Caco-2 (cell line): ENCODE measurements at regions not wholly inside any gene's neighbourhood (a gene's known extent, or its start where the extent isn't known, plus 50 kb on each side); places are given as distances from the start of the nearest gene placed in this dataset.

Experiments
- BruUV-seq: library from RNA; stranded (reverse); fragments of 400-500 nt; replicated peaks from 2 replicates; lab custom pipeline; 2021; lab: Mats Ljungman, UMichigan
- CTCF ChIA-PET: fragments of 300-600 bp; sonication (Branson Sonifier 250); formaldehyde crosslinking; loops from one replicate; lab custom pipeline; 2022; ENCODE audit warnings: antibody characterized with exemption; lab: Charles Lee
- POLR2A ChIA-PET: fragments of 300-600 bp; sonication (Branson Sonifier 250); formaldehyde crosslinking; loops from one replicate; lab custom pipeline; 2022; ENCODE audit warnings: antibody characterized with exemption; lab: Charles Lee
- DNase-seq, 2 experiments: peaks; one replicate each; pipeline versions ENCODE4 v3.0.0 to v3.0.0-alpha.2; 2020 to 2022
- H3K27me3 ChIP-seq: replicated peaks from 2 replicates; pipeline ENCODE4 v1.6.0; 2011; ENCODE audit warnings: low read length; ENCODE audit not compliant: control insufficient read depth, insufficient read depth
- H3K36me3 ChIP-seq: 2 replicates; pipeline ENCODE4 v1.5.1; 2011; ENCODE audit warnings: low read length; ENCODE audit not compliant: control insufficient read depth, insufficient read depth
- H3K4me1 ChIP-seq: fragments of 250-450 bp; sonication (Bioruptor Pico); 2 replicates; pipeline ENCODE4 v1.5.1; 2020; ENCODE audit warnings: mild to moderate bottlenecking
- H3K4me3 ChIP-seq: 2 replicates; pipeline ENCODE4 v1.5.1; 2011; ENCODE audit warnings: low read depth, mild to moderate bottlenecking, control low read depth, low read length
- H3K9me3 ChIP-seq: fragments of 250-450 bp; sonication (Bioruptor Pico); 2 replicates; pipeline ENCODE4 v1.5.1; 2020; ENCODE audit warnings: mild to moderate bottlenecking, moderate library complexity
- H3K27ac Mint-ChIP-seq: one replicate; pipeline ENCODE4 v1.8.0; 2022; ENCODE audit warnings: mixed read lengths; ENCODE audit not compliant: unreplicated experiment
- H3K27me3 Mint-ChIP-seq: one replicate; pipeline ENCODE4 v1.8.0; 2022; ENCODE audit warnings: mixed read lengths; ENCODE audit not compliant: insufficient read depth, unreplicated experiment
- H3K36me3 Mint-ChIP-seq: one replicate; pipeline ENCODE4 v1.8.0; 2022; ENCODE audit warnings: mild to moderate bottlenecking, mixed read lengths; ENCODE audit not compliant: insufficient read depth, unreplicated experiment
- H3K4me1 Mint-ChIP-seq: one replicate; pipeline ENCODE4 v1.8.0; 2022; ENCODE audit warnings: low read depth, mixed read lengths; ENCODE audit not compliant: unreplicated experiment
- H3K4me3 Mint-ChIP-seq: one replicate; pipeline ENCODE4 v1.8.0; 2022; ENCODE audit warnings: mild to moderate bottlenecking, moderate library complexity, mixed read lengths; ENCODE audit not compliant: unreplicated experiment
- H3K9me3 Mint-ChIP-seq: one replicate; pipeline ENCODE4 v1.8.0; 2022; ENCODE audit warnings: mixed read lengths; ENCODE audit not compliant: unreplicated experiment
- intact Hi-C: fragments of 100-400 bp; cut with micrococcal nuclease; formaldehyde crosslinking; loops from one replicate; pipeline ENCODE4 v1.10.0; 2022; ENCODE audit not compliant: unreplicated experiment
- TF ChIP-seq, protein P1 (sequence below), 2 experiments: fragments of 200-600 bp in 1 of 2; IDR thresholded peaks; 1 replicate in 1 of 2; 2 replicates in 1 of 2; pipeline versions ENCODE4 v1.5.1 to v1.8.0; 2011 to 2022; ENCODE audit warnings: antibody characterized with exemption in 1 of 2, control low read depth in 1 of 2, inconsistent platforms in 1 of 2, low read depth in 1 of 2, low read length in 1 of 2, mild to moderate bottlenecking in 1 of 2, moderate library complexity in 1 of 2; ENCODE audit not compliant: insufficient read depth in 1 of 2, severe bottlenecking in 1 of 2, unreplicated experiment in 1 of 2

DNA sequence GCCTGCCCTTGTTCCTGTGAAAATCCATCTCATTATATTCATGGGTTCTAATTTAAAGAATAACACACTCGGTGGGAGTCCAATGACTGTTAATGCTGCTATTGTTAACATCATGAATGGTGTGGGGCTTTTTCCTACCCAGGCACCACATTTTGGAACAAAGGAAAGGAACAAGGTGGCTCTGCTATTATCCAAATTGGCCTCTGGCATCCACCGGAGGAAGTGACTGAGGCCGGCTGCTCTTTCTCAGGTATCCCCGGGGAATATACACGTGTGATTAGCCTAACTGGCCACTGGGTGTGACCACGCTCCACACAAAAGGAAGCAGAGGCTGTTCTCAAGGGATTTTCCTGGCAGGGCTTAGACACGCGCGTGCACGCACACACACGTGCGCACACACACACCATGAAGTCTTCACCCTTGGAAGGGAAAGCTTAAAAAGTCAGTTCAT lies 601.2 kb upstream of the ARID1B start:
- Mint-ChIP-seq H3K36me3 (no peaks in the 10 kb centered on the region), H3K4me3 (no peak overlapping the region), H3K27me3 (peaks cover 14% of the 10 kb centered on the region), H3K9me3 (no peaks in the 10 kb centered on the region), H3K4me1 (no peaks in the 10 kb centered on the region), H3K27ac (no peak overlapping the region)
- Histone ChIP-seq H3K4me1 (no peaks in the 10 kb centered on the region), H3K36me3 (no peaks in the 10 kb centered on the region), H3K27me3 (no peaks in the 10 kb centered on the region), H3K9me3 (no peaks in the 10 kb centered on the region), H3K4me3 (no peak overlapping the region)
- peak; percentile 14 to 34 for DNase-seq
- POLR2A ChIA-PET, result no interaction called here
- CTCF ChIA-PET, result no interaction called here
- TF ChIP-seq, protein P1, sequence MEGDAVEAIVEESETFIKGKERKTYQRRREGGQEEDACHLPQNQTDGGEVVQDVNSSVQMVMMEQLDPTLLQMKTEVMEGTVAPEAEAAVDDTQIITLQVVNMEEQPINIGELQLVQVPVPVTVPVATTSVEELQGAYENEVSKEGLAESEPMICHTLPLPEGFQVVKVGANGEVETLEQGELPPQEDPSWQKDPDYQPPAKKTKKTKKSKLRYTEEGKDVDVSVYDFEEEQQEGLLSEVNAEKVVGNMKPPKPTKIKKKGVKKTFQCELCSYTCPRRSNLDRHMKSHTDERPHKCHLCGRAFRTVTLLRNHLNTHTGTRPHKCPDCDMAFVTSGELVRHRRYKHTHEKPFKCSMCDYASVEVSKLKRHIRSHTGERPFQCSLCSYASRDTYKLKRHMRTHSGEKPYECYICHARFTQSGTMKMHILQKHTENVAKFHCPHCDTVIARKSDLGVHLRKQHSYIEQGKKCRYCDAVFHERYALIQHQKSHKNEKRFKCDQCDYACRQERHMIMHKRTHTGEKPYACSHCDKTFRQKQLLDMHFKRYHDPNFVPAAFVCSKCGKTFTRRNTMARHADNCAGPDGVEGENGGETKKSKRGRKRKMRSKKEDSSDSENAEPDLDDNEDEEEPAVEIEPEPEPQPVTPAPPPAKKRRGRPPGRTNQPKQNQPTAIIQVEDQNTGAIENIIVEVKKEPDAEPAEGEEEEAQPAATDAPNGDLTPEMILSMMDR (IDR thresholded peaks at IDR 0.05; ENCODE audit: insufficient read depth in 1 of 2, low read depth in 1 of 2, low read length in 1 of 2, severe bottlenecking in 1 of 2, unreplicated experiment in 1 of 2), result peak; percentile 18 to 28
- intact Hi-C loops, result no loop called here
- no TSS peak for BruUV-seq

DNA sequence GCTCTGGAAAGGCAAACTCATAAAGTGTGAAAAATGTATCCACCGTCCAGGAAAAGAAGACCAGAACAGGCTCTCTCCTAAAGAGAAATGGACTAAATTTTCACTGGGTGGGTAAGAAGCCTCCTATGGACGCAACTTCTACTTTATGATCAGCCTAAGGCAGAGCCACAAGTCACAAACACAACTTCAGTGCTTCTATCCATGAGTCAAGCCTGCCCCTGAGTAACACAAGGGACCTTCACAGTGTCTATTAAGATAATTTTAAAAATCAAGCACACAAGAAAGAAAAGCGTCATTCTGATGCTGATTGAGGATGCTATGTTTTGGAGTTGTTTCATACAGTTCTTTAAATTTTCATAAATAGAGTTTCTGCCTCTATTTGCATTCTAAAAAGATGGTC lies 601.7 kb upstream of the ARID1B start:
- Mint-ChIP-seq H3K4me1 (no peaks in the 10 kb centered on the region), H3K27ac (no peak overlapping the region), H3K27me3 (peaks cover 14% of the 10 kb centered on the region), H3K36me3 (no peaks in the 10 kb centered on the region), H3K9me3 (no peaks in the 10 kb centered on the region), H3K4me3 (no peak overlapping the region)
- Histone ChIP-seq H3K4me3 (no peak overlapping the region), H3K4me1 (no peaks in the 10 kb centered on the region), H3K9me3 (no peaks in the 10 kb centered on the region), H3K36me3 (no peaks in the 10 kb centered on the region), H3K27me3 (no peaks in the 10 kb centered on the region)
- intact Hi-C loops, result no loop called here
- no TSS peak for BruUV-seq
- CTCF ChIA-PET, result no interaction called here
- POLR2A ChIA-PET, result no interaction called here
- no peak for DNase-seq
- TF ChIP-seq, protein P1 (IDR thresholded peaks at IDR 0.05; ENCODE audit: insufficient read depth in 1 of 2, low read depth in 1 of 2, low read length in 1 of 2, severe bottlenecking in 1 of 2, unreplicated experiment in 1 of 2), result no peak

- TF ChIP-seq, protein P1 (IDR thresholded peaks at IDR 0.05; ENCODE audit: insufficient read depth in 1 of 2, low read depth in 1 of 2, low read length in 1 of 2, severe bottlenecking in 1 of 2, unreplicated experiment in 1 of 2), result no peak
- Histone ChIP-seq H3K9me3 (no peaks in the 10 kb centered on the region), H3K4me1 (no peaks in the 10 kb centered on the region), H3K27me3 (no peaks in the 10 kb centered on the region), H3K36me3 (no peaks in the 10 kb centered on the region), H3K4me3 (no peak overlapping the region)
- Mint-ChIP-seq H3K27me3 (peaks cover 14% of the 10 kb centered on the region), H3K27ac (no peak overlapping the region), H3K36me3 (no peaks in the 10 kb centered on the region), H3K4me1 (no peaks in the 10 kb centered on the region), H3K4me3 (no peak overlapping the region), H3K9me3 (no peaks in the 10 kb centered on the region)
- no TSS peak for BruUV-seq
- DNase-seq, result no peak
- CTCF ChIA-PET, result no interaction called here
- intact Hi-C loops, result no loop called here
- POLR2A ChIA-PET, result no interaction called here
Observed at GRCh38 chr6:156174031-156174890, 602.9 kb upstream of the ARID1B start.
